RWPE2 (cell line): ENCODE measurements at regions not wholly inside any gene's neighbourhood (a gene's known extent, or its start where the extent isn't known, plus 50 kb on each side); places are given as distances from the start of the nearest gene placed in this dataset.
A peak's percentile ranks its signal among the peaks of the same experiment; 100 is the strongest.

ENCODE experiments used
- ATAC-seq: fragments of 200-7000 bp; cut with Tn5 transposase; 3 replicates; pipeline ENCODE4 v1.9.1; 2021; ENCODE audit warnings: low read depth
- DNase-seq: peaks from one replicate; pipeline ENCODE4 v3.0.0-alpha.2; 2020; ENCODE audit warnings: low spot score
- H3K27ac ChIP-seq: fragments of 450-650 bp; 2 replicates; pipeline ENCODE4 v1.5.1; 2017; ENCODE audit warnings: mild to moderate bottlenecking; ENCODE audit not compliant: poor library complexity, severe bottlenecking
- H3K27me3 ChIP-seq: fragments of 250-450 bp; sonication (Bioruptor Pico); 2 replicates; pipeline ENCODE4 v1.5.1; 2021; ENCODE audit warnings: mild to moderate bottlenecking, moderate library complexity; ENCODE audit not compliant: insufficient read depth, poor library complexity, severe bottlenecking
- H3K36me3 ChIP-seq: fragments of 250-450 bp; sonication (Bioruptor Pico); 2 replicates; pipeline ENCODE4 v1.5.1; 2020; ENCODE audit warnings: low read depth, mild to moderate bottlenecking, moderate library complexity
- H3K4me1 ChIP-seq: fragments of 250-450 bp; sonication (Bioruptor Pico); 2 replicates; pipeline ENCODE4 v1.5.1; 2021; ENCODE audit warnings: mild to moderate bottlenecking, moderate library complexity; ENCODE audit not compliant: insufficient read depth, poor library complexity, severe bottlenecking
- H3K4me3 ChIP-seq: fragments of 250-450 bp; sonication (Bioruptor Pico); 2 replicates; pipeline ENCODE4 v1.5.1; 2021; ENCODE audit warnings: mild to moderate bottlenecking, moderate library complexity; ENCODE audit not compliant: severe bottlenecking
- H3K9me3 ChIP-seq: fragments of 250-450 bp; sonication (Bioruptor Pico); 2 replicates; pipeline ENCODE4 v1.5.1; 2021; ENCODE audit warnings: mild to moderate bottlenecking, moderate library complexity; ENCODE audit not compliant: severe bottlenecking
- TF ChIP-seq, protein P1 (sequence below): fragments of 450-650 bp; IDR thresholded peaks from one replicate; pipeline ENCODE4 v1.5.1; 2017; ENCODE audit warnings: mild to moderate bottlenecking, moderate library complexity; ENCODE audit not compliant: poor library complexity, severe bottlenecking

DNA sequence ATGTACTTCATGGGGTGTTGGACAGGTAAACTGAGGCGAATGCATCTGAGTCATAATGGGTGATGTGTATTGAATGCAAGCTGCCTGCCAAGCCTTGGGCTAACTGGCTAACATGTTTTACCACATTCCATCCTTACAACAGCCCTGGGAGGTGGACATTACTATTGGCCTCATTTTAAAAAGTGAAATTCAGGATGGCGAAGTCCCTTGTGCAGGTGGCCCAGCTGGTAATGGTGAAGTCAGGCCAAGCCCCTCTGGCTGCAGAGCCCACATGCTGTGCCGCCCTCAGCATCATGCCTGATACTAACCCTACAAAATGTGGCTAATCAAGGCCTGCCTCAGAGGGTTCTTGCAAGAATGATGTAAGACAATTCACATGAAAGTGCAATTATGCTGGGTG, 60.0 kb upstream of the CHD2 start:
- H3K36me3 ChIP-seq = no peaks in the 10 kb centered on the region
- no peak overlapping the region for H3K4me3 ChIP-seq
- H3K27ac ChIP-seq = no peak overlapping the region
- H3K9me3 ChIP-seq = no peaks in the 10 kb centered on the region
- no peak for DNase-seq
- H3K27me3 ChIP-seq = no peaks in the 10 kb centered on the region
- ATAC-seq = peak; percentile 46; the same call in 2 of the 3 replicates
- TF ChIP-seq, protein P1, sequence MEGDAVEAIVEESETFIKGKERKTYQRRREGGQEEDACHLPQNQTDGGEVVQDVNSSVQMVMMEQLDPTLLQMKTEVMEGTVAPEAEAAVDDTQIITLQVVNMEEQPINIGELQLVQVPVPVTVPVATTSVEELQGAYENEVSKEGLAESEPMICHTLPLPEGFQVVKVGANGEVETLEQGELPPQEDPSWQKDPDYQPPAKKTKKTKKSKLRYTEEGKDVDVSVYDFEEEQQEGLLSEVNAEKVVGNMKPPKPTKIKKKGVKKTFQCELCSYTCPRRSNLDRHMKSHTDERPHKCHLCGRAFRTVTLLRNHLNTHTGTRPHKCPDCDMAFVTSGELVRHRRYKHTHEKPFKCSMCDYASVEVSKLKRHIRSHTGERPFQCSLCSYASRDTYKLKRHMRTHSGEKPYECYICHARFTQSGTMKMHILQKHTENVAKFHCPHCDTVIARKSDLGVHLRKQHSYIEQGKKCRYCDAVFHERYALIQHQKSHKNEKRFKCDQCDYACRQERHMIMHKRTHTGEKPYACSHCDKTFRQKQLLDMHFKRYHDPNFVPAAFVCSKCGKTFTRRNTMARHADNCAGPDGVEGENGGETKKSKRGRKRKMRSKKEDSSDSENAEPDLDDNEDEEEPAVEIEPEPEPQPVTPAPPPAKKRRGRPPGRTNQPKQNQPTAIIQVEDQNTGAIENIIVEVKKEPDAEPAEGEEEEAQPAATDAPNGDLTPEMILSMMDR = no peak
- peaks cover 10% of the 10 kb centered on the region for H3K4me1 ChIP-seq

GRCh38 chr15:92843326-92843725, 56.8 kb upstream of the CHD2 start:
- H3K27me3 ChIP-seq = no peaks in the 10 kb centered on the region
- H3K9me3 ChIP-seq = no peaks in the 10 kb centered on the region
- DNase-seq (no peak), ATAC-seq (no peak)
- H3K27ac ChIP-seq = no peak overlapping the region
- H3K4me1 ChIP-seq = peaks cover 18% of the 10 kb centered on the region
- H3K4me3 ChIP-seq = no peak overlapping the region
- TF ChIP-seq, protein P1 = no peak
- no peaks in the 10 kb centered on the region for H3K36me3 ChIP-seq

- Histone ChIP-seq H3K9me3 (no peaks in the 10 kb centered on the region), H3K27me3 (no peaks in the 10 kb centered on the region), H3K27ac (no peak overlapping the region), H3K4me1 (peaks cover 18% of the 10 kb centered on the region), H3K4me3 (no peak overlapping the region), H3K36me3 (no peaks in the 10 kb centered on the region)
- ATAC-seq = no peak
- TF ChIP-seq, protein P1 = no peak
- no peak for DNase-seq
Measured at GRCh38 chr15:92843814-92844213, 56.3 kb upstream of the CHD2 start.

GRCh38 chr15:92845126-92845508, 55.0 kb upstream of the CHD2 start:
- no peak overlapping the region for H3K4me3 ChIP-seq
- TF ChIP-seq, protein P1 = no peak
- peaks cover 15% of the 10 kb centered on the region for H3K4me1 ChIP-seq
- no peaks in the 10 kb centered on the region for H3K9me3 ChIP-seq
- peak overlapping the region; percentile 23 for H3K27ac ChIP-seq
- H3K27me3 ChIP-seq = no peaks in the 10 kb centered on the region
- ATAC-seq = peak; percentile 60; the same call in 2 of the 3 replicates
- no peaks in the 10 kb centered on the region for H3K36me3 ChIP-seq
- DNase-seq = no peak

GRCh38 chr15:92846741-92847140, 53.4 kb upstream of the CHD2 start:
- DNase-seq (no peak), ATAC-seq (no peak)
- TF ChIP-seq, protein P1 = no peak
- Histone ChIP-seq H3K4me1 (peaks cover 12% of the 10 kb centered on the region), H3K4me3 (no peak overlapping the region), H3K27me3 (no peaks in the 10 kb centered on the region), H3K27ac (no peak overlapping the region), H3K9me3 (no peaks in the 10 kb centered on the region), H3K36me3 (no peaks in the 10 kb centered on the region)
